Activated CD4-positive, alpha-beta memory T cell treated with anti-CD3 and anti-CD28 coated beads for 36 hours (primary cell): ENCODE measurements at regions not wholly inside any gene's neighbourhood (a gene's known extent, or its start where the extent isn't known, plus 50 kb on each side); places are given as distances from the start of the nearest gene placed in this dataset.
A peak's percentile ranks its signal among the peaks of the same experiment; 100 is the strongest.

Experiments used
- CTCF ChIA-PET: fragments of 350-600 bp; sonication (Branson Sonifier 250); formaldehyde crosslinking; loops from one replicate; lab custom pipeline; 2021; ENCODE audit warnings: antibody characterized with exemption, inconsistent platforms; lab: Charles Lee
- POLR2A ChIA-PET: fragments of 350-600 bp; sonication (Branson Sonifier 250); formaldehyde crosslinking; loops from one replicate; lab custom pipeline; 2021; ENCODE audit warnings: antibody characterized with exemption; lab: Charles Lee
- DNase-seq: peaks from one replicate; pipeline ENCODE4 v3.0.0-alpha.2; 2020
- H3K27ac Mint-ChIP-seq: one replicate; pipeline ENCODE4 v1.8.0; 2021; ENCODE audit warnings: mixed read lengths
- H3K27me3 Mint-ChIP-seq: one replicate; pipeline ENCODE4 v1.8.0; 2021; ENCODE audit warnings: mixed read lengths
- H3K36me3 Mint-ChIP-seq: one replicate; pipeline ENCODE4 v1.8.0; 2021; ENCODE audit warnings: mixed read lengths
- H3K4me1 Mint-ChIP-seq: one replicate; pipeline ENCODE4 v1.8.0; 2021; ENCODE audit warnings: low read depth, mixed read lengths
- H3K4me3 Mint-ChIP-seq: one replicate; pipeline ENCODE4 v1.8.0; 2021; ENCODE audit warnings: mild to moderate bottlenecking, mixed read lengths
- H3K9me3 Mint-ChIP-seq: one replicate; pipeline ENCODE4 v1.8.0; 2021; ENCODE audit warnings: mixed read lengths
- intact Hi-C: fragments of 100-400 bp; cut with micrococcal nuclease; formaldehyde crosslinking; loops from one replicate; pipeline ENCODE4 v1.15.1; 2023

GRCh38 chrX:45762699-45763647 lies 562.3 kb upstream of the DIPK2B start:
- H3K27me3 Mint-ChIP-seq: no peaks in the 10 kb centered on the region
- peak overlapping the region; percentile 83 for H3K27ac Mint-ChIP-seq
- ChIA-PET POLR2A (interaction anchor here (0.6 to 1.2 kb wide), 5 partner anchors 12 to 646 kb away, joined by 3 to 4 read pairs (median 4); no protein-coding TSS in a partner anchor), CTCF (no interaction called here)
- H3K9me3 Mint-ChIP-seq: no peaks in the 10 kb centered on the region
- H3K4me3 Mint-ChIP-seq: peak overlapping the region; percentile 61
- intact Hi-C loops: loop anchor here (1.0 to 10.0 kb wide), 2 partner anchors 7 to 812 kb away; partner anchors contain the start of gene CHST7
- no peak for DNase-seq
- H3K36me3 Mint-ChIP-seq: peaks cover 62% of the 10 kb centered on the region
- H3K4me1 Mint-ChIP-seq: peaks cover 70% of the 10 kb centered on the region

- Mint-ChIP-seq H3K27ac (peak overlapping the region; percentile 83), H3K27me3 (no peaks in the 10 kb centered on the region), H3K4me1 (peaks cover 72% of the 10 kb centered on the region), H3K4me3 (peak overlapping the region; percentile 61), H3K9me3 (no peaks in the 10 kb centered on the region), H3K36me3 (peaks cover 61% of the 10 kb centered on the region)
- POLR2A ChIA-PET: no interaction called here
- intact Hi-C loops: loop anchor here (1.0 to 10.0 kb wide), 2 partner anchors 8 to 813 kb away; partner anchors contain the start of gene CHST7
- CTCF ChIA-PET: no interaction called here
- no peak for DNase-seq
Measured at GRCh38 chrX:45761920-45762319, 561.2 kb upstream of the DIPK2B start.

GRCh38 chrX:45760187-45760742 lies 559.6 kb upstream of the DIPK2B start:
- intact Hi-C loops: loop anchor here (10.0 kb wide), 1 partner anchor 815 kb away; the partner anchor contains the start of gene CHST7
- Mint-ChIP-seq H3K27me3 (no peaks in the 10 kb centered on the region), H3K4me1 (peaks cover 79% of the 10 kb centered on the region), H3K4me3 (peak overlapping the region; percentile 22), H3K36me3 (peaks cover 60% of the 10 kb centered on the region), H3K27ac (peak overlapping the region; percentile 78), H3K9me3 (no peaks in the 10 kb centered on the region)
- ChIA-PET CTCF (interaction anchor here (0.7 to 1.8 kb wide), 2 partner anchors 43 to 46 kb away, joined by 3 to 5 read pairs; no protein-coding TSS in a partner anchor), POLR2A (interaction anchor here (0.6 to 4.7 kb wide), 7 partner anchors 10 to 245 kb away, joined by 3 to 40 read pairs (median 7); no protein-coding TSS in a partner anchor)
- no peak for DNase-seq

GRCh38 chrX:45758738-45759397 lies 558.2 kb upstream of the DIPK2B start:
- peak overlapping the region; percentile 92 for H3K27ac Mint-ChIP-seq
- peaks cover 55% of the 10 kb centered on the region for H3K36me3 Mint-ChIP-seq
- ChIA-PET CTCF (interaction anchor here (0.8 to 2.4 kb wide), 4 partner anchors 11 to 49 kb away, joined by 3 to 7 read pairs (median 5); no protein-coding TSS in a partner anchor), POLR2A (interaction anchor here (1.0 to 4.7 kb wide), 13 partner anchors 8 to 244 kb away, joined by 3 to 40 read pairs (median 5); no protein-coding TSS in a partner anchor)
- peak overlapping the region; percentile 77 for H3K4me3 Mint-ChIP-seq
- no peaks in the 10 kb centered on the region for H3K27me3 Mint-ChIP-seq
- no peaks in the 10 kb centered on the region for H3K9me3 Mint-ChIP-seq
- intact Hi-C loops: loop anchor here (1.0 to 10.0 kb wide), 6 partner anchors 49 to 434 kb away; no protein-coding TSS in a partner anchor
- peaks cover 77% of the 10 kb centered on the region for H3K4me1 Mint-ChIP-seq
- DNase-seq: peak; percentile 52

GRCh38 chrX:45758319-45758718 lies 557.6 kb upstream of the DIPK2B start:
- Mint-ChIP-seq H3K36me3 (peaks cover 50% of the 10 kb centered on the region), H3K4me3 (peak overlapping the region; percentile 77), H3K27ac (peak overlapping the region; percentile 92), H3K4me1 (peaks cover 72% of the 10 kb centered on the region), H3K9me3 (no peaks in the 10 kb centered on the region), H3K27me3 (no peaks in the 10 kb centered on the region)
- ChIA-PET CTCF (interaction anchor here (0.8 to 2.4 kb wide), 3 partner anchors 12 to 48 kb away, joined by 3 to 7 read pairs (median 5); no protein-coding TSS in a partner anchor), POLR2A (interaction anchor here (1.0 to 4.7 kb wide), 13 partner anchors 9 to 243 kb away, joined by 3 to 40 read pairs (median 4); no protein-coding TSS in a partner anchor)
- intact Hi-C loops: loop anchor here (1.0 to 10.0 kb wide), 5 partner anchors 48 to 434 kb away; no protein-coding TSS in a partner anchor
- DNase-seq: peak; percentile 73

- Mint-ChIP-seq H3K9me3 (no peaks in the 10 kb centered on the region), H3K27me3 (no peaks in the 10 kb centered on the region), H3K36me3 (peaks cover 46% of the 10 kb centered on the region), H3K4me3 (peak overlapping the region; percentile 46), H3K27ac (peak overlapping the region; percentile 92), H3K4me1 (peaks cover 61% of the 10 kb centered on the region)
- ChIA-PET POLR2A (interaction anchor here (0.8 to 4.7 kb wide), 5 partner anchors 8 to 92 kb away, joined by 3 to 40 read pairs (median 13); no protein-coding TSS in a partner anchor), CTCF (interaction anchor here (2.4 kb wide), 1 partner anchor 44 kb away, joined by 7 read pairs; no protein-coding TSS in a partner anchor)
- no peak for DNase-seq
- intact Hi-C loops: loop anchor here (5.0 to 10.0 kb wide), 2 partner anchors 240 to 432 kb away; no protein-coding TSS in a partner anchor
Measured at GRCh38 chrX:45757272-45757671, 556.6 kb upstream of the DIPK2B start.

- ChIA-PET POLR2A (interaction anchor here (0.6 to 4.7 kb wide), 6 partner anchors 9 to 135 kb away, joined by 3 to 40 read pairs (median 6); no protein-coding TSS in a partner anchor), CTCF (interaction anchor here (2.4 kb wide), 1 partner anchor 45 kb away, joined by 7 read pairs; no protein-coding TSS in a partner anchor)
- Mint-ChIP-seq H3K27me3 (no peaks in the 10 kb centered on the region), H3K4me1 (peaks cover 54% of the 10 kb centered on the region), H3K27ac (peak overlapping the region; percentile 92), H3K9me3 (no peaks in the 10 kb centered on the region), H3K4me3 (peak overlapping the region; percentile 20), H3K36me3 (peaks cover 40% of the 10 kb centered on the region)
- no peak for DNase-seq
- intact Hi-C loops: loop anchor here (5.0 to 10.0 kb wide), 2 partner anchors 239 to 432 kb away; no protein-coding TSS in a partner anchor
Measured at GRCh38 chrX:45756557-45756956, 555.9 kb upstream of the DIPK2B start.

- H3K4me3 Mint-ChIP-seq: peak overlapping the region; percentile 39
- intact Hi-C loops: loop anchor here (5.0 to 10.0 kb wide), 2 partner anchors 238 to 431 kb away; no protein-coding TSS in a partner anchor
- CTCF ChIA-PET: no interaction called here
- H3K9me3 Mint-ChIP-seq: no peaks in the 10 kb centered on the region
- peak overlapping the region; percentile 86 for H3K27ac Mint-ChIP-seq
- H3K4me1 Mint-ChIP-seq: peaks cover 48% of the 10 kb centered on the region
- no peak for DNase-seq
- peaks cover 40% of the 10 kb centered on the region for H3K36me3 Mint-ChIP-seq
- H3K27me3 Mint-ChIP-seq: no peaks in the 10 kb centered on the region
- POLR2A ChIA-PET: interaction anchor here (0.9 to 4.0 kb wide), 4 partner anchors 11 to 46 kb away, joined by 3 to 15 read pairs (median 6); no protein-coding TSS in a partner anchor
Measured at GRCh38 chrX:45755703-45756102, 555.0 kb upstream of the DIPK2B start.

- Mint-ChIP-seq H3K36me3 (peaks cover 31% of the 10 kb centered on the region), H3K27ac (peak overlapping the region; percentile 38), H3K27me3 (no peaks in the 10 kb centered on the region), H3K4me1 (peaks cover 22% of the 10 kb centered on the region), H3K4me3 (no peak overlapping the region), H3K9me3 (no peaks in the 10 kb centered on the region)
- intact Hi-C loops: loop anchor here (10.0 kb wide), 1 partner anchor 426 kb away; no protein-coding TSS in a partner anchor
- ChIA-PET POLR2A (interaction anchor here (1.3 kb wide), 1 partner anchor 19 kb away, joined by 5 read pairs; no protein-coding TSS in a partner anchor), CTCF (interaction anchor here (0.6 to 1.0 kb wide), 2 partner anchors 397 to 429 kb away, joined by 3 read pairs; no protein-coding TSS in a partner anchor)
- DNase-seq: no peak
Measured at GRCh38 chrX:45751156-45751555, 550.5 kb upstream of the DIPK2B start.

- ChIA-PET POLR2A (interaction anchor here (1.3 kb wide), 1 partner anchor 20 kb away, joined by 5 read pairs; no protein-coding TSS in a partner anchor), CTCF (interaction anchor here (0.6 to 1.0 kb wide), 2 partner anchors 398 to 429 kb away, joined by 3 read pairs; no protein-coding TSS in a partner anchor)
- Mint-ChIP-seq H3K27me3 (no peaks in the 10 kb centered on the region), H3K9me3 (no peaks in the 10 kb centered on the region), H3K27ac (no peak overlapping the region), H3K36me3 (peaks cover 33% of the 10 kb centered on the region), H3K4me1 (peaks cover 21% of the 10 kb centered on the region), H3K4me3 (no peak overlapping the region)
- intact Hi-C loops: loop anchor here (10.0 kb wide), 1 partner anchor 426 kb away; no protein-coding TSS in a partner anchor
- DNase-seq: no peak
Measured at GRCh38 chrX:45750639-45751038, 550.0 kb upstream of the DIPK2B start.
